HS-27A (cell line): ENCODE measurements at regions not wholly inside any gene's neighbourhood (a gene's known extent, or its start where the extent isn't known, plus 50 kb on each side); places are given as distances from the start of the nearest gene placed in this dataset.
"Not testable (repeated sequence)": the region's sequence is repeated elsewhere in the genome, so short reads cannot be mapped to it uniquely, and the experiment has no call there.

Source experiments
- DNase-seq: peaks from one replicate; pipeline ENCODE4 v3.0.0-alpha.2; 2012; ENCODE audit warnings: low read depth, missing footprints

DNA sequence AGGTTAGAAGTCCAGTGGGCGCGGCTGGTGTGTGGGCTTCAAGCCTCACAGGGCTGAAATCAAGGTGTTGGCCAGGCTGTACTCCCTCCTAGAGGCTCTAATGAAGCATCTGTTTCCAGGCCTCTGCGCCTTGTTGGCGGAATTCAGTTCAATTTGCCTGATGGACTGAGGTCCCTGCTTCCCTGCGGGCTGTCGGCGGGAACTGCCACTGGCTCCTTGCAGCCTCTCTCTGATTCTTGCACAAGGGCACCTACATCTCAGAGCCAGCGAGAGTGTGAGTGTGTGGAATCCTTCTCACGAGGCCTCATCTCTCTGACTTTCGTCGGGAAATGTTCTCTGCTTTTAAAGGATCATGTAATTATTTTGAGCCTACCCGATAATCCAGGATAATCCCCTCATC lies 128.6 kb downstream of the DLEU7 start:
- DNase-seq, result no peak

DNA sequence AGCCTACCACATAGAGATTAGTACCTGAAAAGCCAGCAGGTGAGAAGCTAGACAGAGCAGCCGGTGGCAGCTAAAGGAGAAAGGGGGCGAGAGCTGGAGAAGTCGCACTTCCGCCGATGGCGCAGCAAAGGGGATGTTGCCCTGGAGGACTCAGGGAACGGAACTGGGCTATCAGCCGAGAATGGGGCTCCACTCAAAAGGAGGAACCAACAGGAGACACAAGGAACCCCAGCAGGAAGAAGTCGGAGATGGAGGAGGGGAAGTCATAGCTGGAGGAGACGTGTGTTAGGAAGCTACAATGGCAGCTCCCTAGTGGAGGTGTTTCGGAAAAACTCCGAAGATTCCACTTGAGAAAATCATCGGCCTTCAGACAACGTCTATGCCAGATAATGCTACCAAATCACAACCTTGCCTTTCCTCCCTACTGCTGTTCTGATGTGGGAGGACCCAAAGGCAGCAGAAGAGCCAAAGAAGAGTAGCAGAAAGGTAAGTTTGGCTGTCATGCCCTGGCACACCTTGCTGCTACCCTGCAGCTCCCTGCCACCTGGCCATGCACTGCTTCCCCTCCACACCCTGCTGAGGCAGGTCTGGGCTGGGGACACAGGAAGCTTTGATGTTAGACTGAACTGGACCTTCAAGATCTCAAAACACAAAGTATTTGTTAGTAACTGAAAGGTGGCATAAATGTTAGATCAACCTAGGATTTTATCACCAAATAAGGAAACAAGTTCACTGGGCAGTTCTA lies 127.9 kb downstream of the DLEU7 start:
- no peak for DNase-seq

DNA sequence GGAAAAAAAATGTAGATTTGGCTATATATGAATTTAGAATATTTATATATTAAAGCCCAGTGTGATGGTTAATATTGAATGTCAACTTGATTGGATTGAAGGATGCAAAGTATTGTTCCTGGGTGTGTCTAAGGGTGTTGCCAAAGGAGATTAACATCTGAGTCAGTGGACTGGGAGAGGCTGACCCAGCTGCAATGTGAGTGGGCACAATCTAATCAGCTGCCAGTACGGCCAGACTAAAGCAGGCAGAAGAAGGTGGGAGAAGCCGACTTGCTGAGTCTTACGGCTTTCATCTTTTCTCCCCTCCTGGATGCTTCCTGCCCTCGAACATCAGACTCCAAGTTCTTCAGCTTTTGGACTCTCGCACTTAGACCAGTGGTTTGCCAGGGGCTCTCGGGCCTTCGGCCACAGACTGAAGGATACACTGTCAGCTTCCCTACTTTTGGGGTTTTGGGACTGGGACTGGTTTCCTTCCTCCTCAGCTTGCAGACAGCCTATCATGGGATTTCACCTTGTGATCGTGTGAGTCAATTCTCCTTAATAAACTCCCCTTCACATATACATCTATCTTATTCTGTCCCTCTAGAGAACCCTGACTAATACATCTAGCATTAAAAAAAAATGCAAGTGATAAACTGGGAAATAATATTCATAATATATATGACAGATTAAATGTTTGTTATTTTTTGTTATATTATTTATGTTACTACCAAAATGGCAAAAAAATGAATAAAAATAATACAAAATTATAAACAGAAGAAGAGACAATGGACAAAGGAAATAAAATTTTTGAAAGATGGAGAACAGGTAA lies 122.4 kb downstream of the DLEU7 start:
- DNase-seq, result no peak

DNA sequence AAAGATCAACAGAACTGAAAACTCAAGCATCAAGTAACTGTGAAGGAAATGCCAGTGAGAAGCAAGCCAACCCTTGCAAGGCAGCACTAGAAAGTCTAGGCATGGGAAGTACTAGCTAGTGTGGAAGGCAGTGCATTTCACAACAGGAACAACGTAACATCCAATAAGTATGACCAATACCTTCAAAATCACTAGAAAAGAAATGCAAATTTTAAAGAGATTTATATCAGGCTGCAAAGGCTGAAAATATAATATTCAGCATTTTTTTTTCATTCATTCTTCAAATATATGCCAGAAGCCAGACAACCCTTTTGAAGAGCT lies 121.9 kb downstream of the DLEU7 start:
- no peak for DNase-seq

DNA sequence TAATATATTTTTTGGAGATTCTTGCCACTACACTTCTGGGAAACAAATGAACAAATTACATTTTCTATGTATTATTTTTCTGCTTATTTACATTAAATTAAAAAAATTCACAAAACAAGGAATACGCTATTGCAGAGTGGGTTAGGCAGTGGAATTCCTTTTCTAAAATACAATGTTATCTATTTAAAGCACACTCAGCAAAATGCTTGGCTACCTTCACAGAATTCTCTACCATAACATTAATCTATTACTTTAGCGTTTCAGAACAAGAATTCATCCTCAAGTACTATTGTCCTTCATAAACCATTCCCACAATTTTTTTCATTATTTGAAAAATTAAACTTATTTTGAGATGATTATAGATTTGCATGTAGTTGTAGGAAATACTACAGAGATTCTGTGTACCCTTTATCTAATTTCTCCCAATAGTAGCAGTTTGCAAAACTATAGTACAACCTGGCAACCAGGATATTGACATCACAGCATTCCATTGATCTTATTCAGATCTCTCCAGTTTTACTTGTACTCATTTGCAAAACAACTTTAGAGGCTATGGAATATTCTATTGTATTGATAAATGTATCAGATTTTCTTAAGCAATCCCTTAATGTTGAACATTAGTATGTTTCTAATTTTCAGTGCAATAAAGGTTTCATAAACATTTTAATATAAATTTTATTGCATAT lies 120.9 kb downstream of the DLEU7 start:
- DNase-seq, result no peak

DNA sequence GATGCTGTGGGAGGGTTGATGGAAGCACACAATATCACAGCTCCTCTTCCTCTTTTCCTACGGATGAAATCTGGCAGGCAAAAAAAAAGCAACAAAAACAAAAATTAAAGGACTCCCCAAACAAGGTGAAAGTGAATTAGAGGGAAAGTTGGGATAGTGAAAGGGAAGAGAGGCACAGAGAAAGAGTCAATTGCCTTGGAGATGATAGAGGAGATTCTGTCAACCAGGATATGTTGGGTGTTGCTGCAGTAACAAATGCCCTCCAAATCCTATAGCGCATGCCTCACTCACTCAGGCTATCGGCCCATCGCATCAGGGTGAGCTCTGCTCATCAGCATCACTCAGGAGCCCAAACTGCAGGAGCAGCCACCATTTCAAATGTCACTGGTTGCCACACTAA lies 119.1 kb downstream of the DLEU7 start:
- no peak for DNase-seq

DNA sequence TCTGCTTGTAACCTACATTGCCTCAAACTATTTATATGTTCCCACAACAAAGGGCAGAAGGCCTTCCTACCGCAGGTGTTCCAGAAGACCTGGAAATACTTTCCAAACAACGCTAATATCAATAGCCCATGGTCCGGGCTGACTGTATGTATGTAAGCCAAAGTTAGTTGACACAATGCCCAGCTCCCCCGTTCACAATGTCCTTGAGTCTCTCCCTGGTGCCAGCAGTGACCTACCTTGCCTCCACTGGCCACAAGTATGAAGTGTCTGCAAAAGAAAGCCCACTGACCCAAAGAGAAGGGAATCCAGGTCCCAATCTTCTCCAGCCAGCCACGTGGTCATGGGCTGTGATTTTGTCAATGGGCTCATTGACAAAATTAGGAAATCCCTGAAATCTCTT lies 118.6 kb downstream of the DLEU7 start:
- DNase-seq, result no peak

DNA sequence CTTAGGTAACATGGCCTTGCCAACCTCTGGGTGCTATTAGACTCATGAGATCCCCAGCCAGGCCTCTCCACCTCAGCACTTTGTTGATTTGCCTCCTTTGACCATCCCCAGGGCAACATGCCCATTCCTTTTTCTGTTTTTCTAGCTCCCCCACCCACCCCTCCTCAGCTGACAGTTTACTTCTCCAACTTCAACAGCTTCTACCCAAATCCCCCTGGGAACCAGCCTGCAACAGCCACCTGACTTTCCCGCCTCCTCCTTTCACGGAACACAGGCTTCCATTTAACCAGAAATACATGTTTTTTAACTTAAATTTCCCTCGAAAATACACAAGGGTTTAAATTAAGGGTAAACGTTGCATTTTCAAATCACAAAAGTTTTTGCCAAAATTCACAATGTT lies 117.3 kb downstream of the DLEU7 start:
- DNase-seq, result no peak

DNA sequence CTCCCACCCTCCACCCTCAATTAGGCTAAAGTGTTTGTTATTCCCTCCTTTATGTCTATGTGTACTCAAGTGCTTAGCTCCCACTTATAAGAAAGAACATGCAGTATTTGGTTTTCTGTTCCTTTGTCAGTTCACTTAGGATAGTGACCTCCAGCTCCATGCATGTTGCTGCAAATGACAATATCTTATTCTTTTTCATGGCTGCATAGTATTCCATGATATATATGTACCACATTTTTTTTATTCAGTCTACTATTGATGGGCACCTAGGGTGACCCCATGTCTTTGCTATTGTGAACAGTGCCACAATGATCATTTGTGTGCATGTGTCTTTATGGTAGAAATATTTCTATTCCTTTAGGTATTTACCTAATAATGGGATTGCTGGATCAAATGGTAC lies 114.3 kb downstream of the DLEU7 start:
- no peak for DNase-seq

DNA sequence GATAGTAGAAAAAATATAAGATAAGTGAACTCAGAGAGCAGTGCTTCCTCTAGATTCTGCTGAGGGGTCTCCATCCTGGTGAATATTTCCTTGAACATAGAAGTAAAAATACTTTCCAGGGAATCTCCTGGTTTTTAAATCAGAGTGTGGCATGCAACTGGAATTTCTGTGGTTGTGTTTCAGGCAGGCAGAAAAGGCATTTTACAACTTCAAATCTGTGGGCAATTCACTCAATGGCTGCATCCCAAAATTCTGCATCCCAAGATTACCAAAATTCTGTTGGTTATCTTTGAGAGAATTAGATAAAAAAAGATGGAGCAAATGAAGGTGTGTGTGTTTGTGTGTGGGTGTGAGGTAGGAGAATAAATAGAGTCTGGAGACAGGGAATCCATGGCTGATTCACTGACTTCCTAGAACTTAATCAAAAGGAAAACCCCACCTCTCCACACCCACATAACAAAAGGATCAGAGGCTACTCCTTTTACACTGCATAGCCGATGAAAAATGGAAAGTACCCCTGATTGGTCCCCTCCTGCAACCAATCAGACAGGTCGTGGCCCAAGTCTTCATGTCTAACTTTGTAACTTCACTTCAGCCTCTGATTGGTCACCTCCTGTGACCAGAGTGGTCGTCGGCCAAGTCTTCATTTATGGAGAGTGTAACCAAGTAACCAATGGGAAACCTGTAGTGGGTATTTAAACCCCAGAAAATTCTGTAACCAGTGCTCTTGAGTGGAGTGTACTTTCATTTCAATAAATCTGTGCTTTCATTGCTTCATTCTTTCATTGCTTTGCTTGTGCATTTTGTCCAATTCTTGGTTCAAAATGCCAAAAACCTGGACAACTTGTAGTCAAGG lies 112.8 kb downstream of the DLEU7 start:
- DNase-seq, result no peak

DNA sequence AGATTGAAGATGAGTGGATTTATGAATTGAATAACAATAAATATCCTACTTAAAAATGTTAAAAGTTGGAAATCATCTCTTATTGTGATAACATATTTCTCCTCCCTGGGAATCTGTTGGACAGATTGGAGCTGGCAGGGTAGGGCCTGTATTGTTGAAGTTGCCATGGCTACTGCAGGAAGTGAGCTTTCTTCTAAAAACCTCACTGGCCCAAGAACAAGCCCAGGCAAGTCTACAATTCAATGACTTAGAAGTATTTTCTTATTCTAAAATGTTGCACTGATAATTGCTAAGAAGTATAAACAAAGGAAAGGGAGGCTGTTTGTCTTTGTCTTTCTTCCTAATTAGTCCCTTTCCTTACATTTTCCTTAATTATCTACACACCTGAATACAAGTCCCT lies 112.1 kb downstream of the DLEU7 start:
- DNase-seq, result no peak

DNA sequence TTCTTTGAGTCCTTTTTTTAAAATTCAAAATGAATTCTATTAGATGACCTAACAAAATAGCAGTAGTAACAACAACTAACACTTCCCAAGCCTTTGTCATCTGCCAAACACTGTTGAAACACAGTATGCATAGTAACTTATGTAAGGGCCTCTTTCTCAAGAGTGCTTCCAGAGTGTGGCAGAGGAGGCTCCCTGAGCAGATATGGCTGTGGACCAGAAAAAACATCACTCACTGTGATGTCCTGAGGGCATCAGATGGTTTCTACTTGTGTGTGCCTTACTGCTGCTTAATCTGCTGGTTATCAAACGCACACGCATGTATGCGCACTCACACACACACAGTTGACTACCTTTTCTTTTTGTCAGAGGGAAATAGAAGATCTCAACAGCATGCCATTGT lies 110.8 kb downstream of the DLEU7 start:
- DNase-seq, result no peak

DNA sequence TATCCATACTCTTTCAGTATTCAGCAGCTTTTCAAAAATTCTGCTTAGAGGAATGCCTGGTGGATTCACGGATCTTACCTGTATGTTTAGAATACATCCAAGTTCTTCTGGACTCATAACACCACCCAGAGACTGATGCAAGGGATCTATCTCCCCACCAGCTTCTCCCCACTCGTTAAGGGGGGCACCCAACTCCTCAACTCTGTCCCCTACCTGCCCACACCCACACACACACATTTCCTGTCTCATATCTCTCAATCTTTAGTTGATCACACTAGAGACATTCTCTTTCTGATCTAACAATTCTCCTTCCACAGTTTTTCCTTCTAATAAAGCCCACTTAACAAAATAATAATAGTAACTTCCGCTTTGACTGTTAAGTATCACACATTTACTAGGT lies 110.1 kb downstream of the DLEU7 start:
- DNase-seq, result no peak

DNA sequence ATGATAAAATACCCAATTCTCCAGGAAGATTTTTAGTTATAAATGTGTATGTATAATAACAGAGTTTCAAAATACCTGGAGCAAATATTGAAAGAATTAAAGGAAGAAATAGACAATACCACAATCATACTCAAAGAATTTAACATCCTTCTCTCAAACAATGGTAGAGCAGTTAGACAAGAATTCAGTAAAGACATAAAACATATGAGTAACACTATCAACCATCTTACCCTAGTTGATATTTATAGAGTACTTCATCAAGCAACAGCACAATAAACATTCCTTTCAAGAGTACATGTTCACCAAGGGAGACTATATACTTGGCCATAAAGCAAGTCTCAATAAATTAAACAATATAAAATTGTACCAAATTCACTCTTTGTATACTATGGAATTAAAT lies 108.4 kb downstream of the DLEU7 start:
- DNase-seq, result no peak

DNA sequence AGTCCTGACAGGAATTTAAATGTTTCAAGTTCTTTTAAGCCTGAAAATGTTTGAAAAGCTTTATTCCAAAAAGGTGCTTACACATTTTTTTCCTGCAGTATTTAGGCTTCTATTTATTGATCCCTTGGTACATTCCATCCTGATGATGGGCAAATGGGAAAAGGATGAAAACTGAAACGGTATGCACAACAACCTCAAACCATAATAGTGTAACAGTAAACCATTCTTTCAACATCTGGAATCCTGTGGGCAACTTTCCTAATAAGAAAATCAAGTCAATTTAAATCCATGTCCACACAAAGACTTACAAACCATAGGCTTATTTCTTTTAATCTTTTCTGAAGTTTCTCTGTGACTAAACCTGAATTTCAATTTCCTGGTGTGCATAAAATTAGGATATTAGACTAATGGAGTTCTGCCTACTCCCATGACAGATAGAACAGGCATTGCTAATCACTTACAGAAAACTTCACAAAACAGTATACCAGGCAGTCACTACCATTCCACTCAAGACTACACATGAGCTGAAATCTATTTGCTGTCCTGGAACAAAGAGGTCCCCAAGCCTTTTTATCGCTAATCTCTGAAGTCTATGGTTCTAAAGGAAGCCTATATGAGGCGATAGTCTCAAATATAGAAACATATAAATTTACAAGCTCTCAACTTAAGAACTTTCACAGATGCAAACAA lies 103.3 kb downstream of the DLEU7 start:
- DNase-seq, result no peak

DNA sequence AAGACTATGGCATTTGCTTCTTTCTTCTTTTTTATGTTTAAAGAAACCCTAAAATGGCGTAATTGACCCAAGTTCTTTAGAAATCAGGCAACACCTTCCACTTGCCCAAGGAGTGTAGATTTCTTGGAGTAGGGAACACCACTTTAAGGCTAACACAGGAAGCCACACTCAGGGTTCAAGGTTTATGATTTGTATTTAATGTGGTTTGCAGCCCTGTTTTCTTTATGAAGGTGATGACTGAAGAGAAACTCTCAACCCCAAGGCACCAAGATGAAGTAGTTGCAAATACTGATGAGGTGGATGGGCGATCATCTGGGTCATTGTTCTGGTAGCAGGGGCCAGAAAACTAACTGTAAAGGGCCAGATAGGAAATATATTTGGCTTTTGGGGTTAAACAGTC lies 101.1 kb downstream of the DLEU7 start:
- no peak for DNase-seq

DNA sequence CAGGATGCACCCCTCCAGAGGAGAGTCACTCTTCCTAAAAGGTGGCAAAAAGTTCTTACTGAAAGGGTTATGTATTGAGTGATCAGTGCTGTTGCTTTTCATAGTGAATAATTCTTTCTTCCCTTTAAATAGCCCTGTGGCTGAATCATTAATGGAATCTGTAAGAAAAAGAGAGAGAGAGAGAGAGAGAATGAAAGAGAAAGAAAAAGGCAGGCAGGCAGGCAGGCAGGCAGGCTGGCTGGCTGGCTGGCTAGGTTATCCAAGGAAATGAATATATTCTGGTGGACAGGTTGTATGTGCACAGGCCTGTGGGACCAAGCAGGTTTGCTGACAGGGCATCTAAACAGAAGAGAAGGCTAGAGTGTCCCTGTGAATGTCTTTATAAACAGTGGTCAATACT lies 100.5 kb downstream of the DLEU7 start:
- DNase-seq, result no peak

DNA sequence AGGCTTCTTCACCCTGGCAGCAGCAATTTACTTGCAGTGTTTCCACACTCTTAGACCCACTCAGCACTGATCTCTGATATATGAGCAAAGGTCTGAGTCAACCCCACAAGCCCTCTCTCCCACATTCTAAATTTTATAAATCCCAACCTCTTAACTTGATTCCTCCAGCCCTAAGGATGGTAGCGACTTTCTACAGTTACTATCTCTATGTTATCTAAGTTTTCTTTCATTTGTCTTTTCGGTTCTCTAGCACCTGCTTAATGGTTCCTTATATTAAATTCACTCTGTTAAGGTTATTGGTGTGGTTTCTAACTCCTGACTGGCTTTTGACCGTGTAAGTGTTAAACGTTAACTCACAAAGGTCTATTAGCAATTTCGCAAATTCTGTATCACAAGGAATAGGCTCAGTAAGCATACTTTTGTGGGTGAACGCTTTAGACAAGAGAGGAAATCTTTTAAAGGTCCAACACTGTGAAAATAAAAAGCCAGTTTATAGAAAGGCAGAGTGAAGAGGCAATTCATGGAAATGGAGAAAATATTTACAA lies 99.3 kb downstream of the DLEU7 start:
- DNase-seq, result no peak

DNA sequence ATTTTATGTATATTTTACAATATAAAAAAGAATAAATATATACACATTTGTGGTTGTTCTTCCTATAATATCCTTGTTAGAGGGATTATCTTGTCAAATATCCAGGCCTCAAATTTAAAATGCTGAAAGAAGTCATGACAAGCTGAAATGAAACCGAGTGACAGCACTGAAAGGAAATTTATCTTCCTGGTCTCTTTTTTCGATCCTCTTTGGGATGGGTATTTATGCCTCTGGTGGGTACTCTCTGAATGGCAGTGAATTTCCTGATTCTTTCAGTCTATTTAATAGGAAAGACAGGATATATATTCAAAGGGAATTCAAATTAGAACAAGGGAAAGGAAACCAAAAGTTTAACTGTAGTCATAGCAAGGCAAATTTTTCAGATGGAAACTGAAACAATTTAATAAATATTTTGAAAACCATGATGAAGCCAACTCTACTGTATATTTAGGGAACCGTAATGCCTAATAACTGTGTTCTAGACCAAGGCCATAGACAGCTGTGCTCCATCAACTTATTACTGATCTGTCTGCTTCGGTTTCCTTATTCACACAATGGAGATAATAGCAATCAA lies 97.9 kb downstream of the DLEU7 start:
- DNase-seq, result no peak

DNA sequence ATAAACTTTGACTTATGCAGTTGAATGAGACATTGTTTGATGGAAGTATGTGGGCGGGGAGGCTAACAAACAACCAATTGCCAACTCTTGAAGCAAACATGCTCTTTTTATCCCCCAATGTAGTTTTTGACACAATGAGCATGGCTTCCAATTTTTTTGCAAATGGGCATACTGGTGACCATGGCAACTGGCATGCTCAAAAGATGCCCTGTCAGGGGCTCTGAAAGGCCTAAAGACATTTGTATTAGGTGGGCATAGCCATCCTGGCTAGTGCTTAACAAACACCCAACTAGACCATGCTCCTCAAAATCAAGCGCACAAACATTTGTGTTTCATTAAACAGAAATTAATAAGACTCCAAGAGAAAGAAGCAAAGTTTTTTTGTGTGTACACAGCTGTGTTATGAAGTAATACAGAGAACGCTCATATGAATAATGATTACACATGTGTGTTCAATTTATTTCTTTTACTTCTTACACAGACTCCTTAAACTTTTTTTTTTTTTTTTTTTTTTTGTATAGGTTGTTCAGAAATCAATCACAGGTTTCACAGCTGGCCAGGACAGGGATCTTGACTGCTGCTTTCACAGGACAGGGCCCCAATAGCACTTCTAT lies 95.6 kb downstream of the DLEU7 start:
- DNase-seq, result no peak

DNA sequence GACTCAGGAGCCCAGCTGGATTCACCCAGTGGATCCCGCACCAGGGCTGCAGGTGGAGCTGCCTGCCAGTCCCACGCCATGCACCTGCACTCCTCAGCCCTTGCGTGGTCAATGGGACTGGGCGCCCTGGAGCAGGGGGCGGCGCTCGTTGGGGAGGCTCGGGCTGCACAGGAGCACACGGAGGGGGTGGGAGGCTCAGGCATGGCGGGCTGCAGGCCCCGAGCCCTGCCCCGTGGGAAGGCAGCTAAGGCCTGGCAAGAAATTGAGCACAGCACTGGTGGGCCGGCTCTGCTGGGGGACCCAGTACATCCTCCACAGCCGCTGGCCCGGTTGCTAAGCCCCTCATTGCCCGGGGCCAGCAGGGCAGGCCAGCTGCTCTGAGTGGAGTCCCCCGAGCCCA lies 90.3 kb downstream of the DLEU7 start:
- not testable (repeated sequence) for DNase-seq
